ENCODE measurements at regions not wholly inside any gene's neighbourhood (a gene's known extent, or its start where the extent isn't known, plus 50 kb on each side); places are given as distances from the start of the nearest gene placed in this dataset.
"Not testable (repeated sequence)": the region's sequence is repeated elsewhere in the genome, so short reads cannot be mapped to it uniquely, and the experiment has no call there.

GRCh38 chr9:62815436-62815835 lies 1625.6 kb downstream of the SPATA31A7 start:
- H3K56ac ChIP-seq (ENCODE audit: insufficient read length, low read depth, low read length); H3K79me1 ChIP-seq (ENCODE audit: insufficient read depth, low read depth, low read length, poor library complexity, severe bottlenecking); H2BK120ac ChIP-seq (ENCODE audit: low read depth, low read length, poor library complexity, severe bottlenecking); H4K5ac ChIP-seq (ENCODE audit: insufficient read length, low read depth, low read length); H3T11ph ChIP-seq (ENCODE audit: low read length); H2BK15ac ChIP-seq (ENCODE audit: low read depth, low read length); H2BK12ac ChIP-seq (ENCODE audit: insufficient read length, low read depth, low read length); H3K4me1 Mint-ChIP-seq; H3K36me3 Mint-ChIP-seq (ENCODE audit: insufficient read depth in 1 of 3, low read depth in 3 of 3); H4K8ac ChIP-seq (replicated peaks; ENCODE audit: insufficient read length, low read depth, low read length); H2BK20ac ChIP-seq (ENCODE audit: low read depth, low read length, poor library complexity, severe bottlenecking); H4K91ac ChIP-seq (ENCODE audit: insufficient read length, low read depth, low read length); H3K4me3 Mint-ChIP-seq; H3K23ac ChIP-seq (ENCODE audit: insufficient read length, low read depth, low read length); H3K4me1 ChIP-seq (ENCODE audit: insufficient read depth, low read length); H3K27ac ChIP-seq (ENCODE audit: insufficient read length, low read depth, low read length); H3K4ac ChIP-seq (ENCODE audit: low read depth, low read length); H3K9ac ChIP-seq (ENCODE audit: extremely low read depth, insufficient read length, low read length); H2AK5ac ChIP-seq (ENCODE audit: insufficient read length, low read length); H2BK5ac ChIP-seq (ENCODE audit: insufficient read length, low read length); H3K23me2 ChIP-seq (ENCODE audit: insufficient read length, low read depth, low read length, poor library complexity, severe bottlenecking); H2AFZ ChIP-seq (ENCODE audit: low read length); H3K27ac Mint-ChIP-seq; H3K79me2 ChIP-seq (ENCODE audit: insufficient read depth, low read length); H3K14ac ChIP-seq (ENCODE audit: insufficient read depth, low read length); H3K18ac ChIP-seq (ENCODE audit: insufficient read length, low read depth, low read length); H3K9me3 ChIP-seq (ENCODE audit: control insufficient read depth, low read depth, low read length); DNase-seq; H4K20me1 ChIP-seq (ENCODE audit: control insufficient read depth, insufficient read depth, insufficient read length); H3K4me2 ChIP-seq (ENCODE audit: insufficient read depth, insufficient read length, low read length): not testable (repeated sequence)
- peaks cover 14 to 20% of the 10 kb centered on the region in 2 experiments for H3K9me3 Mint-ChIP-seq
- H3K27me3 Mint-ChIP-seq (ENCODE audit: low read depth) = peaks cover 90% of the 10 kb centered on the region
- WGBS (ENCODE audit: extremely low coverage, insufficient read length, low lambda C conversion rate) = no CpG with 5 or more reads among the region's 1 CpG
- peaks cover 19% of the 10 kb centered on the region; the same call in 1 of the 2 replicates for H3K27me3 ChIP-seq (ENCODE audit: insufficient read depth, low read length)

- H3K14ac ChIP-seq (ENCODE audit: insufficient read depth, low read length); H4K8ac ChIP-seq (replicated peaks; ENCODE audit: insufficient read length, low read depth, low read length); H3K23ac ChIP-seq (ENCODE audit: insufficient read length, low read depth, low read length); H2BK5ac ChIP-seq (ENCODE audit: insufficient read length, low read length); H3K36me3 Mint-ChIP-seq (ENCODE audit: insufficient read depth in 1 of 3, low read depth in 3 of 3); H2AK5ac ChIP-seq (ENCODE audit: insufficient read length, low read length); H3K4me1 Mint-ChIP-seq; H4K91ac ChIP-seq (ENCODE audit: insufficient read length, low read depth, low read length); H3K4me1 ChIP-seq (ENCODE audit: insufficient read depth, low read length); H3K27ac ChIP-seq (ENCODE audit: insufficient read length, low read depth, low read length); H3K9me3 ChIP-seq (ENCODE audit: control insufficient read depth, low read depth, low read length); H3K56ac ChIP-seq (ENCODE audit: insufficient read length, low read depth, low read length); H3K79me2 ChIP-seq (ENCODE audit: insufficient read depth, low read length); H4K5ac ChIP-seq (ENCODE audit: insufficient read length, low read depth, low read length); H3K27ac Mint-ChIP-seq; H3K4me2 ChIP-seq (ENCODE audit: insufficient read depth, insufficient read length, low read length); H2BK20ac ChIP-seq (ENCODE audit: low read depth, low read length, poor library complexity, severe bottlenecking); H4K20me1 ChIP-seq (ENCODE audit: control insufficient read depth, insufficient read depth, insufficient read length); H3K4me3 Mint-ChIP-seq; H3K79me1 ChIP-seq (ENCODE audit: insufficient read depth, low read depth, low read length, poor library complexity, severe bottlenecking); H3K4ac ChIP-seq (ENCODE audit: low read depth, low read length); H3K9ac ChIP-seq (ENCODE audit: extremely low read depth, insufficient read length, low read length); H3T11ph ChIP-seq (ENCODE audit: low read length); H3K23me2 ChIP-seq (ENCODE audit: insufficient read length, low read depth, low read length, poor library complexity, severe bottlenecking); H2AFZ ChIP-seq (ENCODE audit: low read length); H3K18ac ChIP-seq (ENCODE audit: insufficient read length, low read depth, low read length); H2BK15ac ChIP-seq (ENCODE audit: low read depth, low read length); H2BK12ac ChIP-seq (ENCODE audit: insufficient read length, low read depth, low read length); H2BK120ac ChIP-seq (ENCODE audit: low read depth, low read length, poor library complexity, severe bottlenecking): not testable (repeated sequence)
- H3K27me3 ChIP-seq (ENCODE audit: insufficient read depth, low read length) = peaks cover 14% of the 10 kb centered on the region; the same call in 1 of the 2 replicates
- DNase-seq = peak; percentile 27
- peaks cover 12 to 17% of the 10 kb centered on the region in 2 experiments for H3K9me3 Mint-ChIP-seq
- peaks cover 86% of the 10 kb centered on the region for H3K27me3 Mint-ChIP-seq (ENCODE audit: low read depth)
Measured at GRCh38 chr9:62816331-62816730, 1626.5 kb downstream of the SPATA31A7 start.
